ENCODE measurements at regions not wholly inside any gene's neighbourhood (a gene's known extent, or its start where the extent isn't known, plus 50 kb on each side); places are given as distances from the start of the nearest gene placed in this dataset.
"Not testable (repeated sequence)": the region's sequence is repeated elsewhere in the genome, so short reads cannot be mapped to it uniquely, and the experiment has no call there.

DNA sequence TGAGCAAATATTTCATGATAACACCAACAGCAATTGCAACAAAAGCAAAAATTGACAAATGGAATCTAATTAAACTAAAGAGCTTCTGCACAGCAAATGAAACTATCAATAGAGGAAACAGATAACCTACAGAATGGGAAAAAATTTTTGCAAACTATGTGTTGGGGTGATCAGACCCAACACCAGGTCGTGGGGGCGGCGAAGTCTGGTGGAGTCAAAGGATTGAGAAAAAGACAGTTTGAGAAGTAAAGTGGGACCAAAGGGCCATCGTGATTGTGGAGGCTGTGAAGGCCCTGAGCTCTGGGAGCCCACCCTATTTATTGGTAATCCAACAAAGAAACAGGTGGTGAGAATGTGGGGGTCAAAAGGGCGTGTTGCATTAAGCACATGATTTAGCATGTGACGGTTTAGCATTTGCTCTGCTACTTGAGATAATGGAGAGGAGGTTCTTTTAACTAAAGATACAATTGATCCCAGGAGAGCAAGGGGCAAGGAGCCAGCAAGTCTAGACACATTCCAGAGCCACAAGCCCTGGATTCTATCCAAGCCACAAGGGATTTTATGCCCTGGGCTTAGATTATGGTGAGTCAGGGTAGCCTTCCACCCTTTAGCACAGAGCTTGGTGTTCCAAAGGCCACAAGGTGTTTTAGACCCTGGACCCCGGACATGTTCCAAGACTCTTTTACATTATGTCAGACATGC, 65.5 kb upstream of the VLDLR start:
- TF ChIP-seq, protein P1, sequence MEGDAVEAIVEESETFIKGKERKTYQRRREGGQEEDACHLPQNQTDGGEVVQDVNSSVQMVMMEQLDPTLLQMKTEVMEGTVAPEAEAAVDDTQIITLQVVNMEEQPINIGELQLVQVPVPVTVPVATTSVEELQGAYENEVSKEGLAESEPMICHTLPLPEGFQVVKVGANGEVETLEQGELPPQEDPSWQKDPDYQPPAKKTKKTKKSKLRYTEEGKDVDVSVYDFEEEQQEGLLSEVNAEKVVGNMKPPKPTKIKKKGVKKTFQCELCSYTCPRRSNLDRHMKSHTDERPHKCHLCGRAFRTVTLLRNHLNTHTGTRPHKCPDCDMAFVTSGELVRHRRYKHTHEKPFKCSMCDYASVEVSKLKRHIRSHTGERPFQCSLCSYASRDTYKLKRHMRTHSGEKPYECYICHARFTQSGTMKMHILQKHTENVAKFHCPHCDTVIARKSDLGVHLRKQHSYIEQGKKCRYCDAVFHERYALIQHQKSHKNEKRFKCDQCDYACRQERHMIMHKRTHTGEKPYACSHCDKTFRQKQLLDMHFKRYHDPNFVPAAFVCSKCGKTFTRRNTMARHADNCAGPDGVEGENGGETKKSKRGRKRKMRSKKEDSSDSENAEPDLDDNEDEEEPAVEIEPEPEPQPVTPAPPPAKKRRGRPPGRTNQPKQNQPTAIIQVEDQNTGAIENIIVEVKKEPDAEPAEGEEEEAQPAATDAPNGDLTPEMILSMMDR (CRISPR knock-in tag; IDR thresholded peaks at IDR 0.05), result not testable (repeated sequence)
- not testable (repeated sequence) for TF ChIP-seq ZNF644 (CRISPR knock-in tag; IDR thresholded peaks at IDR 0.05; ENCODE audit: low read depth); ZNF124 (CRISPR knock-in tag; IDR thresholded peaks at IDR 0.05); ZNF761 (CRISPR knock-in tag; conservative IDR thresholded peaks at IDR 0.05); HMGA1 (CRISPR knock-in tag; conservative IDR thresholded peaks at IDR 0.05); ZNF572 (CRISPR knock-in tag; IDR thresholded peaks at IDR 0.05); FOXP1 (IDR thresholded peaks at IDR 0.05); FOXP1 (CRISPR knock-in tag; IDR thresholded peaks at IDR 0.05); MAZ (IDR thresholded peaks at IDR 0.05; ENCODE audit: borderline replicate concordance, low read depth, low read length); MAZ (CRISPR knock-in tag; IDR thresholded peaks at IDR 0.05; ENCODE audit: low read depth); ZNF232 (CRISPR knock-in tag; IDR thresholded peaks at IDR 0.05; ENCODE audit: borderline replicate concordance)
- TF ChIP-seq, protein P2, sequence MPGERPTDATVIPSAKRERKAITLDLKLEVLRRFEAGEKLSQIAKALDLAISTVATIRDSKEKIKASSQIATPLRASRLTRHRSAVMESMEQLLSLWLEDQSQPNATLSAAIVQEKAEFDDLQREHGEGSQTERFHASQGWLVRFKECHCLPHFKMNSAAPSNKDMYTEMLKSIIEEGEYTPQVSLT (CRISPR knock-in tag; IDR thresholded peaks at IDR 0.05; ENCODE audit: borderline replicate concordance, low read depth), result not testable (repeated sequence)
- TF ChIP-seq, protein P3, sequence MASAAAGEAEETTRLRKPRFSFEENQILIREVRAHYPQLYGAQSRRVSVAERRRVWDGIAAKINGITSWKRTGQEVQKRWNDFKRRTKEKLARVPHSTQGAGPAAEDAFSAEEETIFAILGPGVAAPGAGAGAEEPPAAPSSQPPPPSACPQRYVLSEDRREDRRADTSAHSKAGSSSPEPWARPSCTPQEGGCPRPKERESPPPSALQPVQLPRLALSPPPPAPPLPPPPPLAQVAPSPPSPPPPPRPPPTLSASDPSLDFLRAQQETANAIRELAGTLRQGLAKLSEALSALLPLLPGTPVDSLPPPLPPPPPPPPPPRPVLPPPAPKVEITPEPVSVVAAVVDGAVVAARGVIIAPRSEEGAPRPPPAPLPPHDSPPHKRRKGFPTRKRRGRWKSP (CRISPR knock-in tag; IDR thresholded peaks at IDR 0.05), result not testable (repeated sequence)
- TF ChIP-seq, protein P4, sequence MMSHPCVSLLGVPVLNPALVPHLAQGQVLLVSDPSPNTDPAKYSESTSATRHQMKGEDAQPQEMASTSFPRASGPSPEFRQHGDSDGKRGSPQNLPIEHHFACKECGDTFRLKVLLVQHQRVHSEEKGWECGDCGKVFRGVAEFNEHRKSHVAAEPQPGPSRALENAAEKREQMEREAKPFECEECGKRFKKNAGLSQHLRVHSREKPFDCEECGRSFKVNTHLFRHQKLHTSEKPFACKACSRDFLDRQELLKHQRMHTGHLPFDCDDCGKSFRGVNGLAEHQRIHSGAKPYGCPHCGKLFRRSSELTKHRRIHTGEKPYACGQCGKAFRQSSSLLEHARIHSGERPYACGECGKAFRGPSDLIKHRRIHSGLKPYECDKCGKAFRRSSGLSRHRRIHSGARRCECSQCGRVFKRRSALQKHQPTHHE (CRISPR knock-in tag; IDR thresholded peaks at IDR 0.05; ENCODE audit: borderline replicate concordance), result not testable (repeated sequence)
- TF ChIP-seq, protein P5, sequence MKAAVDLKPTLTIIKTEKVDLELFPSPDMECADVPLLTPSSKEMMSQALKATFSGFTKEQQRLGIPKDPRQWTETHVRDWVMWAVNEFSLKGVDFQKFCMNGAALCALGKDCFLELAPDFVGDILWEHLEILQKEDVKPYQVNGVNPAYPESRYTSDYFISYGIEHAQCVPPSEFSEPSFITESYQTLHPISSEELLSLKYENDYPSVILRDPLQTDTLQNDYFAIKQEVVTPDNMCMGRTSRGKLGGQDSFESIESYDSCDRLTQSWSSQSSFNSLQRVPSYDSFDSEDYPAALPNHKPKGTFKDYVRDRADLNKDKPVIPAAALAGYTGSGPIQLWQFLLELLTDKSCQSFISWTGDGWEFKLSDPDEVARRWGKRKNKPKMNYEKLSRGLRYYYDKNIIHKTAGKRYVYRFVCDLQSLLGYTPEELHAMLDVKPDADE (CRISPR knock-in tag; IDR thresholded peaks at IDR 0.05), result not testable (repeated sequence)

All from HepG2 (cell line).